ENCODE measurements at regions not wholly inside any gene's neighbourhood (a gene's known extent, or its start where the extent isn't known, plus 50 kb on each side); places are given as distances from the start of the nearest gene placed in this dataset.

GRCh38 chr12:84124211-84124610 lies 788.4 kb downstream of the SLC6A15 start:
- TF ChIP-seq POLR2AphosphoS5 (IDR thresholded peaks at IDR 0.05) (no peak), CTCF (IDR thresholded peaks at IDR 0.05) (no peak), POLR2A (IDR thresholded peaks at IDR 0.05) (no peak)

Data from upper lobe of left lung (tissue), 4 donors.